ENCODE measurements at regions not wholly inside any gene's neighbourhood (a gene's known extent, or its start where the extent isn't known, plus 50 kb on each side); places are given as distances from the start of the nearest gene placed in this dataset.
"Not testable (repeated sequence)": the region's sequence is repeated elsewhere in the genome, so short reads cannot be mapped to it uniquely, and the experiment has no call there.

GRCh38 chr1:241447031-241447644 lies 72.4 kb downstream of the FH start:
- no peak for DNase-seq
- Histone ChIP-seq H3K4me3 (no peak overlapping the region), H3K27me3 (no peaks in the 10 kb centered on the region), H3K36me3 (no peaks in the 10 kb centered on the region), H3K9me3 (no peaks in the 10 kb centered on the region), H3K27ac (no peak overlapping the region), H3K4me1 (no peaks in the 10 kb centered on the region)
- TF ChIP-seq POLR2A (IDR thresholded peaks at IDR 0.05): no peak
- TF ChIP-seq CTCF (IDR thresholded peaks at IDR 0.05): no peak

- DNase-seq: no peak
- no peak for TF ChIP-seq POLR2A (IDR thresholded peaks at IDR 0.05)
- no peak for TF ChIP-seq CTCF (IDR thresholded peaks at IDR 0.05)
- Histone ChIP-seq H3K36me3 (no peaks in the 10 kb centered on the region), H3K4me3 (no peak overlapping the region), H3K27me3 (no peaks in the 10 kb centered on the region), H3K27ac (no peak overlapping the region), H3K4me1 (no peaks in the 10 kb centered on the region), H3K9me3 (no peaks in the 10 kb centered on the region)
These were observed 74.7 kb downstream of the FH start for GRCh38 chr1:241444836-241445235.

- no peaks in the 10 kb centered on the region for H3K36me3 ChIP-seq
- no peak overlapping the region for H3K27ac ChIP-seq
- H3K4me1 ChIP-seq: no peaks in the 10 kb centered on the region
- H3K9me3 ChIP-seq: no peaks in the 10 kb centered on the region
- H3K27me3 ChIP-seq: no peaks in the 10 kb centered on the region
- no peak for DNase-seq
- TF ChIP-seq CTCF (IDR thresholded peaks at IDR 0.05) (no peak), POLR2A (IDR thresholded peaks at IDR 0.05) (no peak)
- H3K4me3 ChIP-seq: no peak overlapping the region
These were observed 76.0 kb downstream of the FH start for GRCh38 chr1:241443561-241443960.

- H3K36me3 ChIP-seq: no peaks in the 10 kb centered on the region
- no peaks in the 10 kb centered on the region for H3K27me3 ChIP-seq
- H3K4me1 ChIP-seq: no peaks in the 10 kb centered on the region
- no peak overlapping the region for H3K27ac ChIP-seq
- DNase-seq: no peak
- TF ChIP-seq CTCF (IDR thresholded peaks at IDR 0.05) (no peak), POLR2A (IDR thresholded peaks at IDR 0.05) (no peak)
- no peak overlapping the region for H3K4me3 ChIP-seq
- no peaks in the 10 kb centered on the region for H3K9me3 ChIP-seq
These were observed 76.9 kb downstream of the FH start for GRCh38 chr1:241442686-241443085.

- Histone ChIP-seq H3K27ac (no peak overlapping the region), H3K4me3 (no peak overlapping the region), H3K27me3 (no peaks in the 10 kb centered on the region), H3K9me3 (no peaks in the 10 kb centered on the region), H3K4me1 (no peaks in the 10 kb centered on the region), H3K36me3 (no peaks in the 10 kb centered on the region)
- no peak for DNase-seq
- TF ChIP-seq CTCF (IDR thresholded peaks at IDR 0.05): no peak
These were observed 78.7 kb downstream of the FH start for GRCh38 chr1:241440904-241441303.

GRCh38 chr1:241438686-241439085 lies 80.9 kb downstream of the FH start:
- not testable (repeated sequence) for H3K27me3 ChIP-seq, DNase-seq, H3K4me3 ChIP-seq, H3K9me3 ChIP-seq, H3K36me3 ChIP-seq, H3K4me1 ChIP-seq, H3K27ac ChIP-seq
